Fibroblast of lung (primary cell): ENCODE measurements at regions not wholly inside any gene's neighbourhood (a gene's known extent, or its start where the extent isn't known, plus 50 kb on each side); places are given as distances from the start of the nearest gene placed in this dataset.

Source experiments
- EZH2 ChIP-seq: IDR thresholded peaks from 2 replicates; pipeline ENCODE4 v1.5.1; 2012; ENCODE audit warnings: low read length, control low read depth, mild to moderate bottlenecking; ENCODE audit errors: missing control alignments
- TF ChIP-seq, protein P1 (sequence below), 2 donors: IDR thresholded peaks in 1 of 2; conservative IDR thresholded peaks in 1 of 2; 1 replicate in 1 of 2; 2 replicates in 1 of 2; pipeline ENCODE4 v1.5.1; 2011 to 2012; ENCODE audit warnings: low read length in 2 of 2, control low read depth in 1 of 2, inconsistent platforms in 1 of 2, low read depth in 1 of 2, mild to moderate bottlenecking in 1 of 2

GRCh38 chr2:186342029-186342428 is 144.0 kb upstream of the ZC3H15 start:
- TF ChIP-seq, protein P1, sequence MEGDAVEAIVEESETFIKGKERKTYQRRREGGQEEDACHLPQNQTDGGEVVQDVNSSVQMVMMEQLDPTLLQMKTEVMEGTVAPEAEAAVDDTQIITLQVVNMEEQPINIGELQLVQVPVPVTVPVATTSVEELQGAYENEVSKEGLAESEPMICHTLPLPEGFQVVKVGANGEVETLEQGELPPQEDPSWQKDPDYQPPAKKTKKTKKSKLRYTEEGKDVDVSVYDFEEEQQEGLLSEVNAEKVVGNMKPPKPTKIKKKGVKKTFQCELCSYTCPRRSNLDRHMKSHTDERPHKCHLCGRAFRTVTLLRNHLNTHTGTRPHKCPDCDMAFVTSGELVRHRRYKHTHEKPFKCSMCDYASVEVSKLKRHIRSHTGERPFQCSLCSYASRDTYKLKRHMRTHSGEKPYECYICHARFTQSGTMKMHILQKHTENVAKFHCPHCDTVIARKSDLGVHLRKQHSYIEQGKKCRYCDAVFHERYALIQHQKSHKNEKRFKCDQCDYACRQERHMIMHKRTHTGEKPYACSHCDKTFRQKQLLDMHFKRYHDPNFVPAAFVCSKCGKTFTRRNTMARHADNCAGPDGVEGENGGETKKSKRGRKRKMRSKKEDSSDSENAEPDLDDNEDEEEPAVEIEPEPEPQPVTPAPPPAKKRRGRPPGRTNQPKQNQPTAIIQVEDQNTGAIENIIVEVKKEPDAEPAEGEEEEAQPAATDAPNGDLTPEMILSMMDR (conservative IDR thresholded peaks at IDR 0.05 in 1 of 2, IDR thresholded peaks at IDR 0.05 in 1 of 2; ENCODE audit: low read depth in 1 of 2, low read length in 2 of 2): no peak
- TF ChIP-seq EZH2: no peak
